Liver (tissue), 8 donors: ENCODE measurements at regions not wholly inside any gene's neighbourhood (a gene's known extent, or its start where the extent isn't known, plus 50 kb on each side); places are given as distances from the start of the nearest gene placed in this dataset.

Experiments
- DNase-seq: peaks from one replicate; pipeline ENCODE4 v3.0.0-alpha.2; 2017; ENCODE audit warnings: low spot score
- H3K27ac ChIP-seq, 2 donors: one replicate each; pipeline ENCODE4 v1.7.0; 2013; ENCODE audit warnings: inconsistent platforms in 2 of 2, low read length in 2 of 2, control low read depth in 1 of 2, low read depth in 1 of 2, mild to moderate bottlenecking in 1 of 2
- H3K27me3 ChIP-seq, 4 donors: one replicate each; pipeline versions ENCODE4 v1.6.1 to v1.7.0; 2013; ENCODE audit warnings: low read length in 3 of 4, inconsistent platforms in 1 of 4, mild to moderate bottlenecking in 1 of 4, moderate library complexity in 1 of 4; ENCODE audit not compliant: control insufficient read depth in 4 of 4, insufficient read depth in 4 of 4
- H3K36me3 ChIP-seq, 4 donors: one replicate each; pipeline versions ENCODE4 v1.6.1 to v1.7.0; 2013; ENCODE audit warnings: low read length in 3 of 4, mild to moderate bottlenecking in 3 of 4, low read depth in 1 of 4, moderate library complexity in 1 of 4; ENCODE audit not compliant: control insufficient read depth in 4 of 4, insufficient read depth in 3 of 4
- H3K4me1 ChIP-seq, 4 donors: one replicate each; pipeline versions ENCODE4 v1.6.1 to v1.7.0; 2013; ENCODE audit warnings: low read length in 3 of 4, mild to moderate bottlenecking in 3 of 4, moderate library complexity in 1 of 4; ENCODE audit not compliant: control insufficient read depth in 4 of 4, insufficient read depth in 4 of 4
- H3K4me3 ChIP-seq, 3 donors: one replicate each; pipeline versions ENCODE4 v1.6.1 to v1.7.0; 2013; ENCODE audit warnings: low read length in 3 of 3, control low read depth in 1 of 3, low read depth in 1 of 3, mild to moderate bottlenecking in 1 of 3
- H3K9ac ChIP-seq, 2 donors: one replicate each; pipeline ENCODE4 v1.7.0; 2013; ENCODE audit warnings: low read length in 2 of 2, mild to moderate bottlenecking in 2 of 2, moderate library complexity in 2 of 2, control low read depth in 1 of 2, low read depth in 1 of 2
- H3K9me3 ChIP-seq, 4 donors: one replicate each; pipeline versions ENCODE4 v1.6.1 to v1.7.0; 2013; ENCODE audit warnings: low read length in 3 of 4; ENCODE audit not compliant: control insufficient read depth in 4 of 4
- EGR1 ChIP-seq, 2 donors: IDR thresholded peaks; 2 replicates each; pipeline ENCODE4 v1.6.1; 2016 to 2018; ENCODE audit warnings: antibody characterized with exemption in 2 of 2, low read depth in 2 of 2
- FOXA1 ChIP-seq: IDR thresholded peaks from 2 replicates; pipeline ENCODE4 v1.6.1; 2016; ENCODE audit warnings: antibody characterized with exemption
- FOXA2 ChIP-seq: IDR thresholded peaks from 2 replicates; pipeline ENCODE4 v1.6.1; 2016; ENCODE audit warnings: antibody characterized with exemption
- GABPA ChIP-seq, 2 donors: IDR thresholded peaks in 1 of 2; conservative IDR thresholded peaks in 1 of 2; 2 replicates each; pipeline ENCODE4 v1.6.1; 2016; ENCODE audit warnings: antibody characterized with exemption in 2 of 2, mild to moderate bottlenecking in 1 of 2, moderate library complexity in 1 of 2
- HNF4A ChIP-seq, 2 donors: conservative IDR thresholded peaks; 2 replicates each; pipeline ENCODE4 v1.6.1; 2016; ENCODE audit warnings: antibody characterized with exemption in 2 of 2, mild to moderate bottlenecking in 2 of 2
- HNF4G ChIP-seq: IDR thresholded peaks from 2 replicates; pipeline ENCODE4 v1.6.1; 2016; ENCODE audit warnings: antibody characterized with exemption
- JUND ChIP-seq, 2 donors: IDR thresholded peaks; 2 replicates each; pipeline ENCODE4 v1.6.1; 2016; ENCODE audit warnings: antibody characterized with exemption in 2 of 2
- NR2F2 ChIP-seq: IDR thresholded peaks from 2 replicates; pipeline ENCODE4 v1.6.1; 2016; ENCODE audit warnings: antibody characterized with exemption
- RAD21 ChIP-seq, 2 donors: IDR thresholded peaks; 2 replicates each; pipeline ENCODE4 v1.6.1; 2016; ENCODE audit warnings: antibody characterized with exemption in 2 of 2, mild to moderate bottlenecking in 2 of 2
- RXRA ChIP-seq, 2 donors: IDR thresholded peaks; 2 replicates each; pipeline ENCODE4 v1.6.1; 2017 to 2018; ENCODE audit warnings: antibody characterized with exemption in 2 of 2, mild to moderate bottlenecking in 1 of 2
- SP1 ChIP-seq: IDR thresholded peaks from 2 replicates; pipeline ENCODE4 v1.6.1; 2018; ENCODE audit warnings: antibody characterized with exemption, mild to moderate bottlenecking
- TAF1 ChIP-seq: conservative IDR thresholded peaks from 2 replicates; pipeline ENCODE4 v1.6.1; 2016; ENCODE audit warnings: antibody characterized with exemption, mild to moderate bottlenecking
- YY1 ChIP-seq: IDR thresholded peaks from 2 replicates; pipeline ENCODE4 v1.6.1; 2016; ENCODE audit warnings: antibody characterized with exemption, mild to moderate bottlenecking
- WGBS: extraction: QIAGEN DNeasy Blood & Tissue Kit; methylation state at CpG from one replicate; pipeline ENCODE4 v1.1.7; 2013; 5-methylcytosine and 5-hydroxymethylcytosine counted together
- TF ChIP-seq, protein P1 (sequence below): IDR thresholded peaks from 2 replicates; pipeline ENCODE4 v1.6.1; 2016; ENCODE audit warnings: antibody characterized with exemption
- TF ChIP-seq, protein P2 (sequence below): fragments of 150-350 bp; IDR thresholded peaks from 2 replicates; pipeline ENCODE4 v1.5.1; 2017; ENCODE audit warnings: improper control_type of control experiment, low read depth, low read length; ENCODE audit not compliant: missing input control
- TF ChIP-seq, protein P3 (sequence below): IDR thresholded peaks from 2 replicates; pipeline ENCODE4 v1.6.1; 2016; ENCODE audit warnings: antibody characterized with exemption
- TF ChIP-seq, protein P4 (sequence below): IDR thresholded peaks from 2 replicates; pipeline ENCODE4 v1.6.1; 2016; ENCODE audit warnings: antibody characterized with exemption, mild to moderate bottlenecking
- TF ChIP-seq, protein P5 (sequence below): IDR thresholded peaks from 2 replicates; pipeline ENCODE4 v1.6.1; 2016; ENCODE audit warnings: antibody characterized with exemption
- donor health status: healthy.
- donor health status: healthy.
- donor health status: healthy.
- donor health status: healthy.
- donor health status: healthy.

DNA sequence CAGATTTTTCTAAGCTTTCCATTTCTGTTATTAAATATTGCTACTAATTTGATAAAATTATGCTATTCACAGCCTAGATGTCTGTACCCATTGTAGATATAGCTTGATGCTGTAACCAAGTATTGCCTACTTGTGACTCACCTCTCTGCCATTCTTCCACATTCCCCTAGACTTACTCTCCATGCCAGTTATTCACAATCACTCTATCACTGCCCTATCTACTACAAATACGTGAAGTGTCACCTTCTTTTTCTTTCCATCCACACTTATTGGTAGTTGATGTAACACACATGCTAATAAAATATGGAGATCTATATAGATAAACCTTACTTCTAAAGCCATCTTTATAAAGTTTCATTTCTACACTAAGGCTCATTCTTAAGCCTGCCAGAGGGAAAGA, 179.4 kb upstream of the PACRGL start:
- no peak overlapping the region for H3K9ac ChIP-seq
- TF ChIP-seq, protein P1, sequence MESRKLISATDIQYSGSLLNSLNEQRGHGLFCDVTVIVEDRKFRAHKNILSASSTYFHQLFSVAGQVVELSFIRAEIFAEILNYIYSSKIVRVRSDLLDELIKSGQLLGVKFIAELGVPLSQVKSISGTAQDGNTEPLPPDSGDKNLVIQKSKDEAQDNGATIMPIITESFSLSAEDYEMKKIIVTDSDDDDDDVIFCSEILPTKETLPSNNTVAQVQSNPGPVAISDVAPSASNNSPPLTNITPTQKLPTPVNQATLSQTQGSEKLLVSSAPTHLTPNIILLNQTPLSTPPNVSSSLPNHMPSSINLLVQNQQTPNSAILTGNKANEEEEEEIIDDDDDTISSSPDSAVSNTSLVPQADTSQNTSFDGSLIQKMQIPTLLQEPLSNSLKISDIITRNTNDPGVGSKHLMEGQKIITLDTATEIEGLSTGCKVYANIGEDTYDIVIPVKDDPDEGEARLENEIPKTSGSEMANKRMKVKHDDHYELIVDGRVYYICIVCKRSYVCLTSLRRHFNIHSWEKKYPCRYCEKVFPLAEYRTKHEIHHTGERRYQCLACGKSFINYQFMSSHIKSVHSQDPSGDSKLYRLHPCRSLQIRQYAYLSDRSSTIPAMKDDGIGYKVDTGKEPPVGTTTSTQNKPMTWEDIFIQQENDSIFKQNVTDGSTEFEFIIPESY: no peak
- TF ChIP-seq GABPA (IDR thresholded peaks at IDR 0.05 in 1 of 2, conservative IDR thresholded peaks at IDR 0.05 in 1 of 2): no peak
- TF ChIP-seq, protein P2, sequence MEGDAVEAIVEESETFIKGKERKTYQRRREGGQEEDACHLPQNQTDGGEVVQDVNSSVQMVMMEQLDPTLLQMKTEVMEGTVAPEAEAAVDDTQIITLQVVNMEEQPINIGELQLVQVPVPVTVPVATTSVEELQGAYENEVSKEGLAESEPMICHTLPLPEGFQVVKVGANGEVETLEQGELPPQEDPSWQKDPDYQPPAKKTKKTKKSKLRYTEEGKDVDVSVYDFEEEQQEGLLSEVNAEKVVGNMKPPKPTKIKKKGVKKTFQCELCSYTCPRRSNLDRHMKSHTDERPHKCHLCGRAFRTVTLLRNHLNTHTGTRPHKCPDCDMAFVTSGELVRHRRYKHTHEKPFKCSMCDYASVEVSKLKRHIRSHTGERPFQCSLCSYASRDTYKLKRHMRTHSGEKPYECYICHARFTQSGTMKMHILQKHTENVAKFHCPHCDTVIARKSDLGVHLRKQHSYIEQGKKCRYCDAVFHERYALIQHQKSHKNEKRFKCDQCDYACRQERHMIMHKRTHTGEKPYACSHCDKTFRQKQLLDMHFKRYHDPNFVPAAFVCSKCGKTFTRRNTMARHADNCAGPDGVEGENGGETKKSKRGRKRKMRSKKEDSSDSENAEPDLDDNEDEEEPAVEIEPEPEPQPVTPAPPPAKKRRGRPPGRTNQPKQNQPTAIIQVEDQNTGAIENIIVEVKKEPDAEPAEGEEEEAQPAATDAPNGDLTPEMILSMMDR: no peak
- TF ChIP-seq JUND (IDR thresholded peaks at IDR 0.05): no peak
- 76% methylated on average over 1 of the region's 1 CpG for WGBS
- no peaks in the 10 kb centered on the region for H3K27me3 ChIP-seq
- no peaks in the 10 kb centered on the region for H3K9me3 ChIP-seq
- DNase-seq: no peak
- H3K4me3 ChIP-seq: no peak overlapping the region
- H3K27ac ChIP-seq: no peak overlapping the region
- no peaks in the 10 kb centered on the region for H3K4me1 ChIP-seq
- no peaks in the 10 kb centered on the region for H3K36me3 ChIP-seq

DNA sequence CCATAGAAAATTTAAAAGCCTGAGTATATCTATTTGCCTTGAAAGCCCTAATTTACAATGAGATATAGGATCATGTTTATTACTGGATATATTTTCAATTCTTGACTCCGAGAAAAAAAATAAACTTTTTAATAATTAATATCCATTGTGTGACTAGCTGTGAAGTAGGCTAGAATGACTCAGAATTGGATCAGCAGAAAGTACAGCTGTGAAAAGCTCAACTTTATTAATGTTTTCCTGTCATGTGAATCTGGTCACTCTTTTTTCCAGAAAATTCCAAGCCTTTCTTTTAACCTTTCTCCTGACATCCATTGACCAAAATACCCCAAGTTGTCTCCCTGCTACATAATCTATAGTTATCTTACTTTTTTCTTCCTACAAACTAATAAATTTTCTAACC, 171.8 kb upstream of the PACRGL start:
- Histone ChIP-seq H3K4me3 (no peak overlapping the region), H3K27ac (no peak overlapping the region), H3K9me3 (no peaks in the 10 kb centered on the region), H3K36me3 (no peaks in the 10 kb centered on the region), H3K4me1 (no peaks in the 10 kb centered on the region), H3K27me3 (no peaks in the 10 kb centered on the region), H3K9ac (no peak overlapping the region)
- DNase-seq: no peak
- 74% methylated on average over 1 of the region's 1 CpG for WGBS
- TF ChIP-seq, protein P3, sequence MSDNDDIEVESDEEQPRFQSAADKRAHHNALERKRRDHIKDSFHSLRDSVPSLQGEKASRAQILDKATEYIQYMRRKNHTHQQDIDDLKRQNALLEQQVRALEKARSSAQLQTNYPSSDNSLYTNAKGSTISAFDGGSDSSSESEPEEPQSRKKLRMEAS: no peak
- no peak for TF ChIP-seq FOXA2
- TF ChIP-seq RAD21 (IDR thresholded peaks at IDR 0.05): no peak
- no peak for TF ChIP-seq RXRA (IDR thresholded peaks at IDR 0.05)
- TF ChIP-seq, protein P2: no peak
- no peak for TF ChIP-seq SP1
- no peak for TF ChIP-seq EGR1 (IDR thresholded peaks at IDR 0.05; ENCODE audit: low read depth in 2 of 2)
- TF ChIP-seq, protein P4, sequence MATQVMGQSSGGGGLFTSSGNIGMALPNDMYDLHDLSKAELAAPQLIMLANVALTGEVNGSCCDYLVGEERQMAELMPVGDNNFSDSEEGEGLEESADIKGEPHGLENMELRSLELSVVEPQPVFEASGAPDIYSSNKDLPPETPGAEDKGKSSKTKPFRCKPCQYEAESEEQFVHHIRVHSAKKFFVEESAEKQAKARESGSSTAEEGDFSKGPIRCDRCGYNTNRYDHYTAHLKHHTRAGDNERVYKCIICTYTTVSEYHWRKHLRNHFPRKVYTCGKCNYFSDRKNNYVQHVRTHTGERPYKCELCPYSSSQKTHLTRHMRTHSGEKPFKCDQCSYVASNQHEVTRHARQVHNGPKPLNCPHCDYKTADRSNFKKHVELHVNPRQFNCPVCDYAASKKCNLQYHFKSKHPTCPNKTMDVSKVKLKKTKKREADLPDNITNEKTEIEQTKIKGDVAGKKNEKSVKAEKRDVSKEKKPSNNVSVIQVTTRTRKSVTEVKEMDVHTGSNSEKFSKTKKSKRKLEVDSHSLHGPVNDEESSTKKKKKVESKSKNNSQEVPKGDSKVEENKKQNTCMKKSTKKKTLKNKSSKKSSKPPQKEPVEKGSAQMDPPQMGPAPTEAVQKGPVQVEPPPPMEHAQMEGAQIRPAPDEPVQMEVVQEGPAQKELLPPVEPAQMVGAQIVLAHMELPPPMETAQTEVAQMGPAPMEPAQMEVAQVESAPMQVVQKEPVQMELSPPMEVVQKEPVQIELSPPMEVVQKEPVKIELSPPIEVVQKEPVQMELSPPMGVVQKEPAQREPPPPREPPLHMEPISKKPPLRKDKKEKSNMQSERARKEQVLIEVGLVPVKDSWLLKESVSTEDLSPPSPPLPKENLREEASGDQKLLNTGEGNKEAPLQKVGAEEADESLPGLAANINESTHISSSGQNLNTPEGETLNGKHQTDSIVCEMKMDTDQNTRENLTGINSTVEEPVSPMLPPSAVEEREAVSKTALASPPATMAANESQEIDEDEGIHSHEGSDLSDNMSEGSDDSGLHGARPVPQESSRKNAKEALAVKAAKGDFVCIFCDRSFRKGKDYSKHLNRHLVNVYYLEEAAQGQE: no peak
- TF ChIP-seq, protein P1: no peak
- TF ChIP-seq FOXA1: no peak
- TF ChIP-seq HNF4A (conservative IDR thresholded peaks at IDR 0.05): no peak
- TF ChIP-seq HNF4G: no peak
- no peak for TF ChIP-seq GABPA (IDR thresholded peaks at IDR 0.05 in 1 of 2, conservative IDR thresholded peaks at IDR 0.05 in 1 of 2)
- no peak for TF ChIP-seq TAF1
- no peak for TF ChIP-seq NR2F2
- no peak for TF ChIP-seq JUND (IDR thresholded peaks at IDR 0.05)
- TF ChIP-seq, protein P5, sequence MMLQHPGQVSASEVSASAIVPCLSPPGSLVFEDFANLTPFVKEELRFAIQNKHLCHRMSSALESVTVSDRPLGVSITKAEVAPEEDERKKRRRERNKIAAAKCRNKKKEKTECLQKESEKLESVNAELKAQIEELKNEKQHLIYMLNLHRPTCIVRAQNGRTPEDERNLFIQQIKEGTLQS: no peak
- TF ChIP-seq YY1: no peak
